SK-N-SH (cell line): ENCODE measurements at regions not wholly inside any gene's neighbourhood (a gene's known extent, or its start where the extent isn't known, plus 50 kb on each side); places are given as distances from the start of the nearest gene placed in this dataset.
"Not testable (repeated sequence)": the region's sequence is repeated elsewhere in the genome, so short reads cannot be mapped to it uniquely, and the experiment has no call there.

ENCODE experiments used
- CTCF ChIA-PET: fragments of 300-600, 350-600 bp; formaldehyde crosslinking; extraction: SDS; loops from one replicate; lab custom pipeline; 2021; lab: Yijun Ruan, JAX
- POLR2A ChIA-PET: fragments of 350-600 bp; sonication (Branson Sonifier 250); formaldehyde crosslinking; extraction: SDS; loops from one replicate; lab custom pipeline; 2020; ENCODE audit warnings: antibody characterized with exemption, inconsistent platforms; lab: Yijun Ruan, JAX
- DNase-seq: peaks from one replicate; pipeline ENCODE4 v3.0.0; 2012
- H2AFZ ChIP-seq: fragments of 200-600 bp; sonication (generic); 2 replicates; pipeline ENCODE4 v1.8.1; 2016; ENCODE audit warnings: antibody characterized with exemption, mild to moderate bottlenecking, low read depth
- H3F3A ChIP-seq: fragments of 200-600 bp; sonication (generic); replicated peaks from 2 replicates; pipeline ENCODE3; 2016; ENCODE audit warnings: antibody characterized with exemption, mild to moderate bottlenecking; ENCODE audit not compliant: insufficient read depth
- H3K27ac ChIP-seq, 2 experiments: fragments of 200-500 bp in 1 of 2; fragments of 200-600 bp in 1 of 2; sonication (Bioruptor generic) in 1 of 2; sonication (generic), shearing (Covaris generic) in 1 of 2; 2 replicates each; pipeline versions ENCODE4 v1.5.1 to v1.6.1; 2014 to 2016; ENCODE audit warnings: low read depth in 2 of 2, inconsistent platforms in 1 of 2, low read length in 1 of 2, mild to moderate bottlenecking in 1 of 2, mixed read lengths in 1 of 2
- H3K27me3 ChIP-seq: fragments of 200-600 bp; sonication (generic), shearing (Covaris generic); 2 replicates; pipeline ENCODE4 v1.6.1; 2016; ENCODE audit warnings: mixed run types; ENCODE audit not compliant: insufficient read depth
- H3K36me3 ChIP-seq, 2 experiments: fragments of 200-500 bp in 1 of 2; fragments of 200-600 bp in 1 of 2; sonication (Bioruptor generic) in 1 of 2; sonication (generic) in 1 of 2; replicated peaks in 1 of 2; 2 replicates each; pipeline versions ENCODE3 to v1.5.1; 2014 to 2016; ENCODE audit warnings: low read length in 1 of 2, mild to moderate bottlenecking in 1 of 2; ENCODE audit not compliant: insufficient read depth in 2 of 2, control insufficient read depth in 1 of 2
- H3K4me1 ChIP-seq, 2 experiments: fragments of 200-500 bp in 1 of 2; fragments of 200-600 bp in 1 of 2; sonication (Bioruptor generic) in 1 of 2; sonication (generic), shearing (Covaris generic) in 1 of 2; 2 replicates each; pipeline versions ENCODE4 v1.5.1 to v1.6.1; 2014 to 2016; ENCODE audit warnings: low read depth in 1 of 2, low read length in 1 of 2, mixed run types in 1 of 2; ENCODE audit not compliant: insufficient read depth in 2 of 2, control insufficient read depth in 1 of 2
- H3K4me2 ChIP-seq: fragments of 200-600 bp; sonication (generic), shearing (Covaris generic); 2 replicates; pipeline ENCODE4 v1.6.1; 2017; ENCODE audit warnings: mixed run types
- H3K4me3 ChIP-seq, 2 experiments: fragments of 200-500 bp in 1 of 2; fragments of 200-600 bp in 1 of 2; sonication (Bioruptor generic) in 1 of 2; sonication (generic), shearing (Covaris generic) in 1 of 2; 2 replicates each; pipeline versions ENCODE4 v1.5.1 to v1.8.1; 2014 to 2016; ENCODE audit warnings: low read depth in 2 of 2, inconsistent platforms in 1 of 2, low read length in 1 of 2, mild to moderate bottlenecking in 1 of 2, mixed read lengths in 1 of 2, moderate library complexity in 1 of 2
- H3K79me2 ChIP-seq: fragments of 200-600 bp; sonication (generic); 2 replicates; pipeline ENCODE4 v1.8.1; 2017; ENCODE audit warnings: mild to moderate bottlenecking; ENCODE audit not compliant: insufficient read depth
- H3K9ac ChIP-seq: fragments of 200-600 bp; sonication (generic); 2 replicates; pipeline ENCODE4 v1.6.1; 2017; ENCODE audit warnings: mixed run types
- H3K9me2 ChIP-seq: fragments of 200-600 bp; sonication (generic); 2 replicates; pipeline ENCODE4 v1.6.1; 2017; ENCODE audit warnings: mixed run types
- H3K9me3 ChIP-seq: fragments of 200-600 bp; sonication (generic); 2 replicates; pipeline ENCODE4 v1.6.1; 2017; ENCODE audit warnings: mixed run types, mild to moderate bottlenecking, moderate library complexity
- H4K20me1 ChIP-seq: fragments of 200-600 bp; sonication (generic); 2 replicates; pipeline ENCODE4 v1.6.1; 2017; ENCODE audit warnings: mild to moderate bottlenecking, mixed run types; ENCODE audit not compliant: insufficient read depth
- ELF1 ChIP-seq: IDR thresholded peaks from 2 replicates; pipeline ENCODE4 v1.4.0; 2012
- EP300 ChIP-seq, 2 experiments: IDR thresholded peaks; 2 replicates each; pipeline versions ENCODE4 v1.4.0 to v1.6.1; 2012; ENCODE audit warnings: borderline replicate concordance in 1 of 2, low read depth in 1 of 2, low read length in 1 of 2
- FOSL2 ChIP-seq: IDR thresholded peaks from 2 replicates; pipeline ENCODE4 v1.4.0; 2012; ENCODE audit warnings: low read depth, mild to moderate bottlenecking, moderate library complexity, borderline replicate concordance
- NRF1 ChIP-seq: IDR thresholded peaks from 2 replicates; pipeline ENCODE4 v1.6.1; 2012; ENCODE audit warnings: low read depth, mild to moderate bottlenecking, low read length
- POLR2AphosphoS5 ChIP-seq: IDR thresholded peaks from 2 replicates; pipeline ENCODE4 v1.6.1; 2012; ENCODE audit warnings: low read depth, low read length
- RAD21 ChIP-seq: IDR thresholded peaks from 2 replicates; pipeline ENCODE4 v1.6.1; 2012; ENCODE audit warnings: mild to moderate bottlenecking, low read length
- SIN3A ChIP-seq: IDR thresholded peaks from 2 replicates; pipeline ENCODE4 v1.6.1; 2012; ENCODE audit warnings: low read depth, mild to moderate bottlenecking, low read length, moderate library complexity, borderline replicate concordance
- TAF1 ChIP-seq: IDR thresholded peaks from 2 replicates; pipeline ENCODE4 v1.6.1; 2012; ENCODE audit warnings: low read depth, mild to moderate bottlenecking, low read length, moderate library complexity, borderline replicate concordance
- WGBS: methylation state at CpG from one replicate; pipeline ENCODE4 v1.1.6; 2017; ENCODE audit warnings: low lambda C conversion rate; 5-methylcytosine and 5-hydroxymethylcytosine counted together
- TF ChIP-seq, protein P1 (sequence below): fragments of 200-600 bp; sonication (generic); IDR thresholded peaks from 2 replicates; pipeline ENCODE4 v1.6.1; 2017; ENCODE audit warnings: antibody characterized with exemption, mild to moderate bottlenecking, moderate library complexity
- TF ChIP-seq, protein P2 (sequence below): IDR thresholded peaks from 2 replicates; pipeline ENCODE4 v1.4.0; 2012; ENCODE audit warnings: low read depth
- TF ChIP-seq, protein P3 (sequence below): fragments of 150-350 bp; IDR thresholded peaks from 2 replicates; pipeline ENCODE4 v1.6.1; 2016; ENCODE audit warnings: mild to moderate bottlenecking, low read depth, low read length
- TF ChIP-seq, protein P4 (sequence below): IDR thresholded peaks from 2 replicates; pipeline ENCODE4 v1.6.1; 2012; ENCODE audit warnings: mild to moderate bottlenecking, low read depth, low read length, moderate library complexity

DNA sequence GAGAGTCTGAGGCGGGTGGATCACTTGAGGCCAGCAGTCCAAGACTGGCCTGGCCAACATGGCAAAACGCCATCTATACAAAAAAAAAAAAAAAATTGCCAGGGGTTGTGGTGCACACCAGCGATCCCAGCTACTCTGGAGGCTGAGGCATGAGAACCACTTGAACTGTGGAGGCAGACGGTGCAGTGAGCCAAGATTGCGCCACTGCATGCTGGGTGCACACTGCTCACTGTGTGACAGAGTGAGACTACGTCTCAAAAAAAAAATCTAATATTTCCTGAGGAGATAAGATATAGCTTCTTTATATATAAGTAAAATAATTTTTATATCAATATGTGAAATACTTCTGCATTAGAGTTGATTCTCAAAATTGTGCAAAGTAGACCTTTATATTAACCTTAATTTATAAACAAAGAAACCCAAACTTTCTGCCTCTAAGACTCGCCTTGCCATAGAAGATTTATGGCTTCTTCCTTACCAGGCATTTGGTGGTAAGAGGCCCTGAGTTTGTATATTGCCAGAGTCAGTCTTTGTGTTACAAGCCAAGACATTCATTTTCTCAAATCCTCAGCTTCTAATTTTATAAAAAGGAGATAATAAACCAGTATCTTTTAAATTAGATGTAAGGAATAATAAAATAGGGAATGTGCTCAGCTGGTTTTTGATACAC, 1226.7 kb downstream of the FLRT2 start:
- no peaks in the 10 kb centered on the region for H3K9me3 ChIP-seq
- no peaks in the 10 kb centered on the region for H3K79me2 ChIP-seq
- TF ChIP-seq, protein P1, sequence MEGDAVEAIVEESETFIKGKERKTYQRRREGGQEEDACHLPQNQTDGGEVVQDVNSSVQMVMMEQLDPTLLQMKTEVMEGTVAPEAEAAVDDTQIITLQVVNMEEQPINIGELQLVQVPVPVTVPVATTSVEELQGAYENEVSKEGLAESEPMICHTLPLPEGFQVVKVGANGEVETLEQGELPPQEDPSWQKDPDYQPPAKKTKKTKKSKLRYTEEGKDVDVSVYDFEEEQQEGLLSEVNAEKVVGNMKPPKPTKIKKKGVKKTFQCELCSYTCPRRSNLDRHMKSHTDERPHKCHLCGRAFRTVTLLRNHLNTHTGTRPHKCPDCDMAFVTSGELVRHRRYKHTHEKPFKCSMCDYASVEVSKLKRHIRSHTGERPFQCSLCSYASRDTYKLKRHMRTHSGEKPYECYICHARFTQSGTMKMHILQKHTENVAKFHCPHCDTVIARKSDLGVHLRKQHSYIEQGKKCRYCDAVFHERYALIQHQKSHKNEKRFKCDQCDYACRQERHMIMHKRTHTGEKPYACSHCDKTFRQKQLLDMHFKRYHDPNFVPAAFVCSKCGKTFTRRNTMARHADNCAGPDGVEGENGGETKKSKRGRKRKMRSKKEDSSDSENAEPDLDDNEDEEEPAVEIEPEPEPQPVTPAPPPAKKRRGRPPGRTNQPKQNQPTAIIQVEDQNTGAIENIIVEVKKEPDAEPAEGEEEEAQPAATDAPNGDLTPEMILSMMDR: no peak
- TF ChIP-seq, protein P2, sequence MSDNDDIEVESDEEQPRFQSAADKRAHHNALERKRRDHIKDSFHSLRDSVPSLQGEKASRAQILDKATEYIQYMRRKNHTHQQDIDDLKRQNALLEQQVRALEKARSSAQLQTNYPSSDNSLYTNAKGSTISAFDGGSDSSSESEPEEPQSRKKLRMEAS: no peak
- TF ChIP-seq, all 33 proteins: peak for 0
- Histone ChIP-seq H3K36me3 (no peaks in the 10 kb centered on the region), H3K4me2 (no peak overlapping the region), H2AFZ (no peak overlapping the region), H3K4me3 (no peak overlapping the region), H3K4me1 (no peaks in the 10 kb centered on the region), H3F3A (no peaks in the 10 kb centered on the region), H3K9ac (no peak overlapping the region), H3K9me2 (no peaks in the 10 kb centered on the region), H3K27me3 (no peaks in the 10 kb centered on the region), H4K20me1 (no peaks in the 10 kb centered on the region), H3K27ac (no peak overlapping the region)
- ChIA-PET CTCF (no interaction called here), POLR2A (no interaction called here)
- 15% methylated on average over 7 of the region's 7 CpGs for WGBS
- no peak for DNase-seq

DNA sequence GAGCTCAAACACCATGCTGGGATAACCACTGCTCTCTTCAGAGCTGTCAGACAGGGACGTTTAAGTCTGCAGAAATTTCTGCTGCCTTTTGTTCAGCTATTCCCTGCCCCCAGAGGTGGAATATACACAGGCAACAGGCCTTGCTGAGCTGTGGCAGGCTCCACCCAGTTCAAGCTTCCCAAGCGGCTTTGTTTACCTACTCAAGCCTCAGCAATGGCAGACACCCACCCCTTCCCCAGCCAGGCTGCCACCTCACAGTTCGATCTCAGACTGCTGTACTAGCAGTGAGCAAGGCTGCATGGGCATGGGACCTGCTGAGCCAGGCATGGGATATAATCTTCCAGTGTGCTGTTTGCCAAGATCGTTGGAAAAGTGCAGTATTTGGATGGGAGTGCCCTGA, 1220.5 kb downstream of the FLRT2 start:
- H3K9me3 ChIP-seq, H4K20me1 ChIP-seq, CTCF ChIA-PET, H3K4me1 ChIP-seq, H3K4me3 ChIP-seq, H3K4me2 ChIP-seq, H3K36me3 ChIP-seq, H3K9me2 ChIP-seq, H3K27me3 ChIP-seq, H2AFZ ChIP-seq, H3K27ac ChIP-seq, DNase-seq, H3F3A ChIP-seq, POLR2A ChIA-PET, H3K79me2 ChIP-seq, H3K9ac ChIP-seq: not testable (repeated sequence)
- WGBS: 6% methylated on average over 3 of the region's 4 CpGs

DNA sequence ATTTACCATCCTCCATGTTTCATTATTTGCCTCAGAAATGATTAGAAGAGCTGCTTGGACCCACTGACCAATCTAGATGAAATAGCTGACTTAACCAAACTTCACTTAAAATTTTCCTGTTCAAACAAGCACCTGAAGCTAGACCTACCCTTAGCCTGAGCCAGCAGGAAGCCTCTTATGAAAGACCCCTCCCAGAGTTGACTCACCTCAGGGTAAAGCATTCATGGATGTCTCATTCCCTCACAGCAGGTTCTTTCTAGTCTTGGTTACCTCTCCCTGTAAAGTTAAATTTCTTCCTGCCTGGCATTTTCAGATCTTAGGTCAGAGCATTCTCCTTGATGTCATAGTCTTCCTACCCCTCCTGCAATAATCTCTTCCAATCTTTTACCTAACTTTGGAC, 1209.8 kb downstream of the FLRT2 start:
- no peak overlapping the region for H3K27ac ChIP-seq
- ChIA-PET POLR2A (no interaction called here), CTCF (no interaction called here)
- no peaks in the 10 kb centered on the region for H4K20me1 ChIP-seq
- no peaks in the 10 kb centered on the region for H3K27me3 ChIP-seq
- no peaks in the 10 kb centered on the region for H3K4me1 ChIP-seq
- H2AFZ ChIP-seq: no peak overlapping the region
- H3K79me2 ChIP-seq: no peaks in the 10 kb centered on the region
- TF ChIP-seq POLR2AphosphoS5: no peak
- no peak for TF ChIP-seq SIN3A
- TF ChIP-seq EP300 (IDR thresholded peaks at IDR 0.05; ENCODE audit: borderline replicate concordance in 1 of 2, low read depth in 1 of 2, low read length in 1 of 2): no peak
- no peak for TF ChIP-seq TAF1
- TF ChIP-seq RAD21: no peak
- TF ChIP-seq, protein P3, sequence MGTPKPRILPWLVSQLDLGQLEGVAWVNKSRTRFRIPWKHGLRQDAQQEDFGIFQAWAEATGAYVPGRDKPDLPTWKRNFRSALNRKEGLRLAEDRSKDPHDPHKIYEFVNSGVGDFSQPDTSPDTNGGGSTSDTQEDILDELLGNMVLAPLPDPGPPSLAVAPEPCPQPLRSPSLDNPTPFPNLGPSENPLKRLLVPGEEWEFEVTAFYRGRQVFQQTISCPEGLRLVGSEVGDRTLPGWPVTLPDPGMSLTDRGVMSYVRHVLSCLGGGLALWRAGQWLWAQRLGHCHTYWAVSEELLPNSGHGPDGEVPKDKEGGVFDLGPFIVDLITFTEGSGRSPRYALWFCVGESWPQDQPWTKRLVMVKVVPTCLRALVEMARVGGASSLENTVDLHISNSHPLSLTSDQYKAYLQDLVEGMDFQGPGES: no peak
- TF ChIP-seq NRF1: no peak
- TF ChIP-seq FOSL2: no peak
- TF ChIP-seq, protein P2: no peak
- TF ChIP-seq ELF1: no peak
- TF ChIP-seq, protein P4, sequence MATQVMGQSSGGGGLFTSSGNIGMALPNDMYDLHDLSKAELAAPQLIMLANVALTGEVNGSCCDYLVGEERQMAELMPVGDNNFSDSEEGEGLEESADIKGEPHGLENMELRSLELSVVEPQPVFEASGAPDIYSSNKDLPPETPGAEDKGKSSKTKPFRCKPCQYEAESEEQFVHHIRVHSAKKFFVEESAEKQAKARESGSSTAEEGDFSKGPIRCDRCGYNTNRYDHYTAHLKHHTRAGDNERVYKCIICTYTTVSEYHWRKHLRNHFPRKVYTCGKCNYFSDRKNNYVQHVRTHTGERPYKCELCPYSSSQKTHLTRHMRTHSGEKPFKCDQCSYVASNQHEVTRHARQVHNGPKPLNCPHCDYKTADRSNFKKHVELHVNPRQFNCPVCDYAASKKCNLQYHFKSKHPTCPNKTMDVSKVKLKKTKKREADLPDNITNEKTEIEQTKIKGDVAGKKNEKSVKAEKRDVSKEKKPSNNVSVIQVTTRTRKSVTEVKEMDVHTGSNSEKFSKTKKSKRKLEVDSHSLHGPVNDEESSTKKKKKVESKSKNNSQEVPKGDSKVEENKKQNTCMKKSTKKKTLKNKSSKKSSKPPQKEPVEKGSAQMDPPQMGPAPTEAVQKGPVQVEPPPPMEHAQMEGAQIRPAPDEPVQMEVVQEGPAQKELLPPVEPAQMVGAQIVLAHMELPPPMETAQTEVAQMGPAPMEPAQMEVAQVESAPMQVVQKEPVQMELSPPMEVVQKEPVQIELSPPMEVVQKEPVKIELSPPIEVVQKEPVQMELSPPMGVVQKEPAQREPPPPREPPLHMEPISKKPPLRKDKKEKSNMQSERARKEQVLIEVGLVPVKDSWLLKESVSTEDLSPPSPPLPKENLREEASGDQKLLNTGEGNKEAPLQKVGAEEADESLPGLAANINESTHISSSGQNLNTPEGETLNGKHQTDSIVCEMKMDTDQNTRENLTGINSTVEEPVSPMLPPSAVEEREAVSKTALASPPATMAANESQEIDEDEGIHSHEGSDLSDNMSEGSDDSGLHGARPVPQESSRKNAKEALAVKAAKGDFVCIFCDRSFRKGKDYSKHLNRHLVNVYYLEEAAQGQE: no peak
- no peak overlapping the region; the same call in 1 of the 2 replicates for H3K4me2 ChIP-seq
- H3K36me3 ChIP-seq: no peaks in the 10 kb centered on the region
- H3K9me2 ChIP-seq: no peaks in the 10 kb centered on the region
- no peaks in the 10 kb centered on the region; the same call in 1 of the 2 replicates for H3K9me3 ChIP-seq
- no peaks in the 10 kb centered on the region for H3F3A ChIP-seq
- no peak overlapping the region for H3K9ac ChIP-seq
- DNase-seq: no peak
- no peak overlapping the region for H3K4me3 ChIP-seq
